ENCODE measurements at regions not wholly inside any gene's neighbourhood (a gene's known extent, or its start where the extent isn't known, plus 50 kb on each side); places are given as distances from the start of the nearest gene placed in this dataset.

DNA sequence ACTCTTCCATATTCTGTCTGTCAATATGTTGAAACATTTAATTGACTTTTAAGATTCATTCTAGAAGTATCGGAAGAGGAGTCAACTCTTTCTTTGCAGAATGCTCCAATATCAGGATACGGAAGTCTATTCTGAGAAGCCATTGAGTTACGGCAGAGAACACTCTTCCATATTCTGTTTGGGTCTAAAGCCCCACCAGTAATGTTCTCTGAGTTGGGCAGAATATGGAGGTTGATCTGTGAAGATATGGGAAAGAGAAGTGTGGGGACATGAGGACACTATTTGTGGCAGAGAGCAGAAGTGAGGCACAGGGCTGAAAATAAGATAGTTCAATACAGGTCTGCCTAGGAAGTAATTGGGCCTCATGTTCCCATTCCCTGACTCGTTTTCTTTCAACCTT, 300.0 kb downstream of the DIRAS2 start:
- no peak for TF ChIP-seq FOXP2 (optimal IDR thresholded peaks at IDR 0.05; ENCODE audit: control extremely low read depth, extremely low read length, insufficient read depth)
- TF ChIP-seq EZH2 (IDR thresholded peaks at IDR 0.05): no peak
